IMR-90 (cell line): ENCODE measurements at regions not wholly inside any gene's neighbourhood (a gene's known extent, or its start where the extent isn't known, plus 50 kb on each side); places are given as distances from the start of the nearest gene placed in this dataset.
A peak's percentile ranks its signal among the peaks of the same experiment; 100 is the strongest.
"Not testable (repeated sequence)": the region's sequence is repeated elsewhere in the genome, so short reads cannot be mapped to it uniquely, and the experiment has no call there.

Experiments used
- ATAC-seq: fragments of 200-7000 bp; cut with Tn5 transposase; 2 replicates; pipeline ENCODE4 v1.9.1; 2020; ENCODE audit warnings: low read depth, mild to moderate bottlenecking, moderate library complexity
- BruUV-seq: library from RNA; stranded (reverse); fragments of 400-500 nt; replicated peaks from 2 replicates; lab custom pipeline; 2021; lab: Mats Ljungman, UMichigan
- CTCF ChIA-PET: fragments of 300-600 bp; formaldehyde crosslinking; extraction: SDS; loops from one replicate; lab custom pipeline; 2021; ENCODE audit warnings: antibody characterized with exemption; lab: Yijun Ruan, JAX
- POLR2A ChIA-PET: fragments of 300-600 bp; sonication (Branson Sonifier 250); formaldehyde crosslinking; loops from one replicate; lab custom pipeline; 2022; ENCODE audit warnings: antibody characterized with exemption; ENCODE audit not compliant: unreplicated experiment; lab: Charles Lee
- DNase-seq: peaks from one replicate; pipeline ENCODE4 v3.0.0; 2013
- H2AFZ ChIP-seq: replicated peaks from 2 replicates; pipeline ENCODE3; 2013; ENCODE audit warnings: low read length, mild to moderate bottlenecking; ENCODE audit not compliant: poor library complexity
- H2AK5ac ChIP-seq: 2 replicates; pipeline ENCODE4 v1.6.1; 2013; ENCODE audit warnings: low read depth, low read length, inconsistent platforms
- H2AK9ac ChIP-seq: replicated peaks from 2 replicates; pipeline ENCODE3; 2013; ENCODE audit warnings: mild to moderate bottlenecking, low read depth, low read length, moderate library complexity; ENCODE audit not compliant: poor library complexity
- H2BK120ac ChIP-seq: 2 replicates; pipeline ENCODE4 v1.6.1; 2013; ENCODE audit warnings: low read depth, low read length, inconsistent platforms
- H2BK15ac ChIP-seq: 3 replicates; pipeline ENCODE4 v1.6.1; 2013; ENCODE audit warnings: low read depth, low read length, inconsistent platforms
- H2BK20ac ChIP-seq: 2 replicates; pipeline ENCODE4 v1.6.1; 2013; ENCODE audit warnings: low read depth, mild to moderate bottlenecking, inconsistent platforms, low read length, moderate library complexity
- H2BK5ac ChIP-seq: 2 replicates; pipeline ENCODE4 v1.6.1; 2013; ENCODE audit warnings: mild to moderate bottlenecking, low read depth, low read length, inconsistent platforms; ENCODE audit not compliant: poor library complexity, severe bottlenecking
- H3K14ac ChIP-seq: replicated peaks from 2 replicates; pipeline ENCODE4 v1.6.1; 2013; ENCODE audit warnings: low read depth, low read length, inconsistent platforms
- H3K18ac ChIP-seq: 2 replicates; pipeline ENCODE4 v1.6.1; 2013; ENCODE audit warnings: low read depth, low read length, control low read depth
- H3K23ac ChIP-seq: 2 replicates; pipeline ENCODE4 v1.6.1; 2013; ENCODE audit warnings: low read depth, low read length, inconsistent platforms
- H3K27ac ChIP-seq: 2 replicates; pipeline ENCODE4 v1.5.1; 2013; ENCODE audit warnings: mild to moderate bottlenecking, control low read depth, low read length; ENCODE audit not compliant: insufficient read depth
- H3K27me3 ChIP-seq: 2 replicates; pipeline ENCODE4 v1.6.1; 2013; ENCODE audit warnings: low read length; ENCODE audit not compliant: control insufficient read depth, insufficient read depth
- H3K36me3 ChIP-seq: 2 replicates; pipeline ENCODE4 v1.6.1; 2013; ENCODE audit warnings: low read length, mixed read lengths; ENCODE audit not compliant: control insufficient read depth, insufficient read depth
- H3K4ac ChIP-seq: 2 replicates; pipeline ENCODE4 v1.6.1; 2013; ENCODE audit warnings: low read depth, low read length, inconsistent platforms
- H3K4me1 ChIP-seq: 2 replicates; pipeline ENCODE4 v1.6.1; 2013; ENCODE audit warnings: low read length, mixed read lengths; ENCODE audit not compliant: control insufficient read depth, insufficient read depth
- H3K4me2 ChIP-seq: 2 replicates; pipeline ENCODE4 v1.6.1; 2013; ENCODE audit warnings: low read depth, mild to moderate bottlenecking, control low read depth, low read length, moderate library complexity
- H3K4me3 ChIP-seq: 2 replicates; pipeline ENCODE4 v1.5.1; 2013; ENCODE audit warnings: low read depth, mild to moderate bottlenecking, control low read depth, low read length, moderate library complexity; ENCODE audit not compliant: insufficient read depth
- H3K56ac ChIP-seq: 2 replicates; pipeline ENCODE4 v1.6.1; 2013; ENCODE audit warnings: low read length, inconsistent platforms; ENCODE audit not compliant: insufficient read depth; ENCODE audit errors: extremely low read depth
- H3K79me1 ChIP-seq, 2 experiments: 2 replicates each; pipeline ENCODE4 v1.6.1; 2013; ENCODE audit warnings: low read length in 2 of 2, inconsistent platforms in 1 of 2, low read depth in 1 of 2
- H3K9ac ChIP-seq: 2 replicates; pipeline ENCODE4 v1.6.1; 2013; ENCODE audit warnings: low read depth, low read length, control low read depth
- H3K9me1 ChIP-seq: 2 replicates; pipeline ENCODE4 v1.6.1; 2013; ENCODE audit warnings: low read length, inconsistent platforms; ENCODE audit not compliant: insufficient read depth
- H3K9me3 ChIP-seq: 2 replicates; pipeline ENCODE4 v1.6.1; 2013; ENCODE audit warnings: low read length; ENCODE audit not compliant: control insufficient read depth, insufficient read depth
- H4K20me1 ChIP-seq: 2 replicates; pipeline ENCODE4 v1.6.1; 2013; ENCODE audit warnings: low read length, inconsistent platforms; ENCODE audit not compliant: insufficient read depth
- H4K5ac ChIP-seq: 2 replicates; pipeline ENCODE4 v1.6.1; 2013; ENCODE audit warnings: mild to moderate bottlenecking, low read depth, low read length, control low read depth
- H4K8ac ChIP-seq, 2 experiments: 2 replicates each; pipeline ENCODE4 v1.6.1; 2013; ENCODE audit warnings: low read depth in 2 of 2, low read length in 2 of 2, control low read depth in 1 of 2, inconsistent platforms in 1 of 2
- H4K91ac ChIP-seq: 2 replicates; pipeline ENCODE4 v1.6.1; 2013; ENCODE audit warnings: low read depth, low read length, inconsistent platforms; ENCODE audit not compliant: insufficient read depth
- CTCF ChIP-seq: conservative IDR thresholded peaks from 2 replicates; pipeline ENCODE4 v1.5.1; 2012; ENCODE audit warnings: mild to moderate bottlenecking, low read depth, low read length, improper control_type of control experiment
- MAZ ChIP-seq: IDR thresholded peaks from 2 replicates; pipeline ENCODE4 v1.6.1; 2012; ENCODE audit warnings: low read depth, mild to moderate bottlenecking, low read length, improper control_type of control experiment, moderate library complexity, borderline replicate concordance
- SMC3 ChIP-seq: fragments of 150-350 bp; IDR thresholded peaks from 2 replicates; pipeline ENCODE4 v1.6.1; 2016; ENCODE audit warnings: low read depth, mild to moderate bottlenecking, antibody characterized with exemption, low read length, moderate library complexity
- WGBS, 2 experiments: methylation state at CpG; one replicate each; pipeline versions ENCODE4 v1.1.5 to v1.1.7; 2013; ENCODE audit warnings: missing lambda C conversion rate in 2 of 2; ENCODE audit not compliant: insufficient read length in 1 of 2; ENCODE audit errors: extremely low coverage in 2 of 2; 5-methylcytosine and 5-hydroxymethylcytosine counted together
- dilution Hi-C: fragments of 300-500 bp; cut with HindIII; formaldehyde crosslinking; loops from one replicate; pipeline ENCODE4 v1.14.3; 2018; ENCODE audit warnings: low sequenced_read_pairs; ENCODE audit not compliant: unreplicated experiment
- in situ Hi-C: fragments of 300-500 bp; cut with MboI; formaldehyde crosslinking; loops from 3 replicates; pipeline ENCODE4 v1.14.3; 2019; ENCODE audit warnings: low sequenced_read_pairs, inconsistent platforms, mixed read lengths
- intact Hi-C: fragments of 100-400 bp; cut with micrococcal nuclease; formaldehyde crosslinking; loops from 2 replicates; pipeline ENCODE4 v1.10.0; 2022

- CTCF ChIA-PET, in situ Hi-C loops: not testable (repeated sequence)
- ATAC-seq = peak; percentile 99
These were observed 86.7 kb downstream of the FAM72C start for GRCh38 chr1:143884932-143885574.

More at GRCh38 chr1:143884932-143885574, 86.7 kb downstream of the FAM72C start:
- intact Hi-C loops, H3K9me3 ChIP-seq, H3K9ac ChIP-seq, H3K18ac ChIP-seq, H3K4ac ChIP-seq, H3K4me3 ChIP-seq, H2AK9ac ChIP-seq, H3K9me1 ChIP-seq, H2BK20ac ChIP-seq, H3K27me3 ChIP-seq, H2AFZ ChIP-seq, BruUV-seq, H3K4me1 ChIP-seq, H4K91ac ChIP-seq, H4K5ac ChIP-seq, H3K36me3 ChIP-seq, H2AK5ac ChIP-seq, dilution Hi-C loops, H2BK15ac ChIP-seq, H3K14ac ChIP-seq, H2BK5ac ChIP-seq, H4K8ac ChIP-seq, H2BK120ac ChIP-seq, H4K20me1 ChIP-seq, H3K79me1 ChIP-seq, H3K4me2 ChIP-seq, H3K27ac ChIP-seq, H3K56ac ChIP-seq, H3K23ac ChIP-seq, POLR2A ChIA-PET: not testable (repeated sequence)
- no CpG with 5 or more reads among the region's 53 CpGs for WGBS, 2 experiments
- DNase-seq = peak; percentile 12
- TF ChIP-seq SMC3 (peak; percentile 25; the same call in 1 of the 2 replicates), CTCF (peak; percentile 41), MAZ (peak; percentile 34; the same call in 1 of the 2 replicates)
